Uterus (tissue), 2 donors: ENCODE measurements at regions not wholly inside any gene's neighbourhood (a gene's known extent, or its start where the extent isn't known, plus 50 kb on each side); places are given as distances from the start of the nearest gene placed in this dataset.

Experiments
- POLR2A ChIP-seq, 2 donors: fragments of 450-650 bp; IDR thresholded peaks; one replicate each; pipeline ENCODE4 v1.6.1; 2016; ENCODE audit warnings: antibody characterized with exemption in 2 of 2, mild to moderate bottlenecking in 1 of 2, moderate library complexity in 1 of 2
- TF ChIP-seq, protein P1 (sequence below), 4 experiments: fragments of 200-600 bp in 2 of 4; fragments of 450-650 bp in 2 of 4; sonication (generic) in 2 of 4; IDR thresholded peaks; one replicate each; pipeline ENCODE4 v1.5.1; 2016 to 2019; ENCODE audit warnings: antibody characterized with exemption in 4 of 4, mild to moderate bottlenecking in 2 of 4, moderate library complexity in 1 of 4

DNA sequence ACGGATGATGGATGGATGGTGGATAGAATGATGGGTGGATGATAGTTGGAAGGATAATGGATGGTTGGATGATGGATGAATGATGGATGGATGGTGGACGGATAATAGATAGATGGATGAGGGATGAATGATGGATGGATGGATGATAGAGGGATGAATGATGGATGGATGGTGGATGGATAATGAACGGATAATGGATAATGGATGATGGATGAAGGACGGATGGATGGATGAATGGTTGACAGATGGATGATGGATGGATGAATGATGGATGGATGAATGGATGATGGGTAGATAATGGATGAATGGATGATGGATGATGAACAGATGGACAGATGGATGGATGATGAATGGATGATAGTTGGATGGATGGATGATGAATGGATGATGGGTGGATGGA is 255.1 kb downstream of the NPHP4 start:
- no peak for TF ChIP-seq POLR2A (IDR thresholded peaks at IDR 0.05)
- TF ChIP-seq, protein P1, sequence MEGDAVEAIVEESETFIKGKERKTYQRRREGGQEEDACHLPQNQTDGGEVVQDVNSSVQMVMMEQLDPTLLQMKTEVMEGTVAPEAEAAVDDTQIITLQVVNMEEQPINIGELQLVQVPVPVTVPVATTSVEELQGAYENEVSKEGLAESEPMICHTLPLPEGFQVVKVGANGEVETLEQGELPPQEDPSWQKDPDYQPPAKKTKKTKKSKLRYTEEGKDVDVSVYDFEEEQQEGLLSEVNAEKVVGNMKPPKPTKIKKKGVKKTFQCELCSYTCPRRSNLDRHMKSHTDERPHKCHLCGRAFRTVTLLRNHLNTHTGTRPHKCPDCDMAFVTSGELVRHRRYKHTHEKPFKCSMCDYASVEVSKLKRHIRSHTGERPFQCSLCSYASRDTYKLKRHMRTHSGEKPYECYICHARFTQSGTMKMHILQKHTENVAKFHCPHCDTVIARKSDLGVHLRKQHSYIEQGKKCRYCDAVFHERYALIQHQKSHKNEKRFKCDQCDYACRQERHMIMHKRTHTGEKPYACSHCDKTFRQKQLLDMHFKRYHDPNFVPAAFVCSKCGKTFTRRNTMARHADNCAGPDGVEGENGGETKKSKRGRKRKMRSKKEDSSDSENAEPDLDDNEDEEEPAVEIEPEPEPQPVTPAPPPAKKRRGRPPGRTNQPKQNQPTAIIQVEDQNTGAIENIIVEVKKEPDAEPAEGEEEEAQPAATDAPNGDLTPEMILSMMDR (IDR thresholded peaks at IDR 0.05) = no peak
